ENCODE measurements at regions not wholly inside any gene's neighbourhood (a gene's known extent, or its start where the extent isn't known, plus 50 kb on each side); places are given as distances from the start of the nearest gene placed in this dataset.

DNA sequence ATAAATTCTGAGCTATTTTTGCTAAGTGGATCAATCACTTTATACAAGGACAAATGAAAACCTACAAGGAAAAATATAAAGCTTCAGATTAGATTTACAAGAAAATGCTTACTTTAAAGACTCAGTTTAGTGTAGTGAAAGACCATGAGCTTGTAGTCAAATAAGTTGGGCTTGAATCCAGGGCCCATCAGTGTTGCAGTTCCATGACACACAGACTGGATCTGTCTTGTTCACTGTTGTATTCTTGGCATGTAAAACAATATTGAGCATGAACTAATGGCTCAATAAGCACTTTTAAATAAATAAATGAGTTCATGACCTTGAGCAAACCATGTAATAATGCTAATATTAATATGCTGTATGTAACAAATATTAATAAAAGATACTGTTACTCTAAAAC lies 164.6 kb upstream of the KCND2 start:
- TF ChIP-seq MAFK (IDR thresholded peaks at IDR 0.05; ENCODE audit: low read depth, low read length) (no peak), POLR2A (IDR thresholded peaks at IDR 0.05; ENCODE audit: low read depth, low read length) (no peak), FOS (IDR thresholded peaks at IDR 0.05; ENCODE audit: low read depth, low read length) (no peak), MAZ (IDR thresholded peaks at IDR 0.05; ENCODE audit: borderline replicate concordance, low read depth, low read length) (no peak), CEBPB (IDR thresholded peaks at IDR 0.05; ENCODE audit: low read depth, low read length) (no peak), RCOR1 (IDR thresholded peaks at IDR 0.05; ENCODE audit: insufficient replicate concordance, low read length) (no peak)
- TF ChIP-seq, protein P1, sequence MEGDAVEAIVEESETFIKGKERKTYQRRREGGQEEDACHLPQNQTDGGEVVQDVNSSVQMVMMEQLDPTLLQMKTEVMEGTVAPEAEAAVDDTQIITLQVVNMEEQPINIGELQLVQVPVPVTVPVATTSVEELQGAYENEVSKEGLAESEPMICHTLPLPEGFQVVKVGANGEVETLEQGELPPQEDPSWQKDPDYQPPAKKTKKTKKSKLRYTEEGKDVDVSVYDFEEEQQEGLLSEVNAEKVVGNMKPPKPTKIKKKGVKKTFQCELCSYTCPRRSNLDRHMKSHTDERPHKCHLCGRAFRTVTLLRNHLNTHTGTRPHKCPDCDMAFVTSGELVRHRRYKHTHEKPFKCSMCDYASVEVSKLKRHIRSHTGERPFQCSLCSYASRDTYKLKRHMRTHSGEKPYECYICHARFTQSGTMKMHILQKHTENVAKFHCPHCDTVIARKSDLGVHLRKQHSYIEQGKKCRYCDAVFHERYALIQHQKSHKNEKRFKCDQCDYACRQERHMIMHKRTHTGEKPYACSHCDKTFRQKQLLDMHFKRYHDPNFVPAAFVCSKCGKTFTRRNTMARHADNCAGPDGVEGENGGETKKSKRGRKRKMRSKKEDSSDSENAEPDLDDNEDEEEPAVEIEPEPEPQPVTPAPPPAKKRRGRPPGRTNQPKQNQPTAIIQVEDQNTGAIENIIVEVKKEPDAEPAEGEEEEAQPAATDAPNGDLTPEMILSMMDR (conservative IDR thresholded peaks at IDR 0.05; ENCODE audit: low read depth, low read length) = no peak

Data from IMR-90 (cell line).